GM18499 (cell line): ENCODE measurements at regions not wholly inside any gene's neighbourhood (a gene's known extent, or its start where the extent isn't known, plus 50 kb on each side); places are given as distances from the start of the nearest gene placed in this dataset.

Experiments used
- ATAC-seq: cut with Tn5 transposase; IDR thresholded peaks from one replicate; pipeline ENCODE4 v1.9.1; 2021; ENCODE audit warnings: moderate number of reproducible peaks; ENCODE audit not compliant: insufficient read depth, unreplicated experiment

GRCh38 chr2:149650006-149650405 lies 62.4 kb upstream of the MMADHC start:
- no peak for ATAC-seq

- no peak for ATAC-seq
These were observed 60.9 kb upstream of the MMADHC start for GRCh38 chr2:149648282-149649030.

DNA sequence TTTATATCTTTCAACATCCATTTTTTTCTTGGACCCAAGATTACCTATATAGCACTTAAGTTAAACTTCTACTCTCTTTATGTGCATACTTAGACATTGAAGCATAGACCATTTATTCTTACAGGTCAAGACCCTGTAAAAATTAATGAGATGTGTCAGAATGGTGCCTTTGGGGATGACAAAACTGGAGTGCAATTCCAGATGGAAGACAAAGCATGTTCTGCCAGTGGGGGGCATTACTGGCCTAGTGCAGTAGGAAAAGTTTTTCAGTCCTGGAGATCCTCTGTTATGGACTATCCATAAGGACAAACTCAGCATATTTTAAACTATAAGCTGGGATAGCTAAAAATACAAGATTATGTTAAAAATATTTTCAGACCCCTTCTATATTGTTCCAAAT lies 57.8 kb upstream of the MMADHC start:
- no peak for ATAC-seq
